OCI-LY3 (cell line): ENCODE measurements at regions not wholly inside any gene's neighbourhood (a gene's known extent, or its start where the extent isn't known, plus 50 kb on each side); places are given as distances from the start of the nearest gene placed in this dataset.

Experiments used
- CTCF ChIP-seq: fragments of 200-600, 300-600 bp; sonication (generic); IDR thresholded peaks from 2 replicates; pipeline ENCODE4 v1.5.1; 2014; ENCODE audit warnings: antibody characterized with exemption, low read length, low read depth
- EZH2phosphoT487 ChIP-seq: fragments of 200-600 bp; shearing (Covaris generic); IDR thresholded peaks from 2 replicates; pipeline ENCODE4 v1.6.1; 2018; ENCODE audit warnings: antibody characterized with exemption, mixed run types, low read depth

DNA sequence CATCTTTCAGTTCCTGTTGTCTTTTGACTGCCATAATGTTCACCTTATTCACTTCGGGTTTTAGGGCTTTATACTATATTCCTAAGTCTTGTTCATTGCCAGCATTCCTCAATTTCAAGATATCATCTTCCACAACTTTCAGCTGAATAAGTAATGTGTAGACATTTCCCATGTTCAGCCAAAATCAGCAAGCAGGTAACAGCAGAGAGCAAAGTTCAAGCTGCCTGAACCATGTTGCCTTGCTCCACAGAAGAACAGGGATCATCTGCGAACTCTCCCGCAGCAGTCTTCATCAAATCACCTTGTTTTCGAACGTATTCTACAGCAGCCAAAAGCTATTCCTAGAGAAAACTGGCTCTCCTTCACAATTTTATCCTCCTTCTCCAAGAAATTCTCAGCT lies 95.3 kb upstream of the CCDC112 start:
- TF ChIP-seq CTCF: no peak
- TF ChIP-seq EZH2phosphoT487: no peak
